PC-9 (cell line): ENCODE measurements at regions not wholly inside any gene's neighbourhood (a gene's known extent, or its start where the extent isn't known, plus 50 kb on each side); places are given as distances from the start of the nearest gene placed in this dataset.

Source experiments
- CTCF ChIP-seq: fragments of 200-600 bp; sonication (generic); conservative IDR thresholded peaks from 2 replicates; pipeline ENCODE4 v1.6.1; 2017; ENCODE audit warnings: mixed run types, antibody characterized with exemption, mild to moderate bottlenecking, moderate library complexity
- EZH2 ChIP-seq: fragments of 200-600 bp; sonication (generic); IDR thresholded peaks from 2 replicates; pipeline ENCODE4 v1.8.0; 2017; ENCODE audit warnings: antibody characterized with exemption, low read depth

GRCh38 chr4:182144626-182145333 is 98.4 kb upstream of the TENM3 start:
- TF ChIP-seq CTCF (no peak), EZH2 (no peak)
